Vagina (tissue), 2 donors: ENCODE measurements at regions not wholly inside any gene's neighbourhood (a gene's known extent, or its start where the extent isn't known, plus 50 kb on each side); places are given as distances from the start of the nearest gene placed in this dataset.

Source experiments
- POLR2A ChIP-seq, 2 donors: fragments of 450-650 bp; IDR thresholded peaks; one replicate each; pipeline ENCODE4 v1.6.1; 2017; ENCODE audit warnings: antibody characterized with exemption in 2 of 2, mild to moderate bottlenecking in 2 of 2, moderate library complexity in 2 of 2
- POLR2AphosphoS5 ChIP-seq, 2 donors: sonication (generic); formaldehyde crosslinking; IDR thresholded peaks; one replicate each; pipeline ENCODE4 v1.9.0; 2017; ENCODE audit warnings: antibody characterized with exemption in 2 of 2, mild to moderate bottlenecking in 2 of 2, low read depth in 1 of 2; ENCODE audit not compliant: insufficient read depth in 1 of 2
- TF ChIP-seq, protein P1 (sequence below), 3 experiments: fragments of 450-650 bp in 2 of 3; fragments of 200-600 bp in 1 of 3; sonication (generic) in 1 of 3; IDR thresholded peaks; one replicate each; pipeline ENCODE4 v1.5.1; 2017 to 2019; ENCODE audit warnings: antibody characterized with exemption in 3 of 3, mild to moderate bottlenecking in 2 of 3, moderate library complexity in 2 of 3

DNA sequence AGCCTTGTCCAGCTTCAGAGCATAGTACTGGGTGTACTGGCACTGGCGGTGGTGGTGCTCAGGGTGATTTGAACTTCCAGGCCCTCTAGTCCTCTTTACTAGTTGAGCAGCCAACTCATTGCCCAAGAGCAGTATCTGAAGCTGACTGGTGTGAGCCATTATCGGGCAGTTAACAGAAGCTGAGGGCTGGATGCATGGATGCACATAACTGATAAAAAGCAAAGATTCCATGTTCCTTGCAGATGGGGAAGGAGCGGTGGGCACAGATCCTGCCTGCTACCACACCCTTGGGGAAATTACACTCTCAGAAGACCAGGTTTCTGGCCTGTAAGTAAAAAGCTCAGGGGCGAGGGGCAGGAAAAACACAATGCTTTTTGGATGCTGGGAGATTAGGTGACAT lies 499.4 kb upstream of the ARGLU1 start:
- TF ChIP-seq, protein P1, sequence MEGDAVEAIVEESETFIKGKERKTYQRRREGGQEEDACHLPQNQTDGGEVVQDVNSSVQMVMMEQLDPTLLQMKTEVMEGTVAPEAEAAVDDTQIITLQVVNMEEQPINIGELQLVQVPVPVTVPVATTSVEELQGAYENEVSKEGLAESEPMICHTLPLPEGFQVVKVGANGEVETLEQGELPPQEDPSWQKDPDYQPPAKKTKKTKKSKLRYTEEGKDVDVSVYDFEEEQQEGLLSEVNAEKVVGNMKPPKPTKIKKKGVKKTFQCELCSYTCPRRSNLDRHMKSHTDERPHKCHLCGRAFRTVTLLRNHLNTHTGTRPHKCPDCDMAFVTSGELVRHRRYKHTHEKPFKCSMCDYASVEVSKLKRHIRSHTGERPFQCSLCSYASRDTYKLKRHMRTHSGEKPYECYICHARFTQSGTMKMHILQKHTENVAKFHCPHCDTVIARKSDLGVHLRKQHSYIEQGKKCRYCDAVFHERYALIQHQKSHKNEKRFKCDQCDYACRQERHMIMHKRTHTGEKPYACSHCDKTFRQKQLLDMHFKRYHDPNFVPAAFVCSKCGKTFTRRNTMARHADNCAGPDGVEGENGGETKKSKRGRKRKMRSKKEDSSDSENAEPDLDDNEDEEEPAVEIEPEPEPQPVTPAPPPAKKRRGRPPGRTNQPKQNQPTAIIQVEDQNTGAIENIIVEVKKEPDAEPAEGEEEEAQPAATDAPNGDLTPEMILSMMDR (IDR thresholded peaks at IDR 0.05) = no peak
- TF ChIP-seq POLR2A (IDR thresholded peaks at IDR 0.05) (no peak), POLR2AphosphoS5 (IDR thresholded peaks at IDR 0.05; ENCODE audit: insufficient read depth in 1 of 2, low read depth in 1 of 2) (no peak)
